Small intestine (tissue), 7 donors: ENCODE measurements at regions not wholly inside any gene's neighbourhood (a gene's known extent, or its start where the extent isn't known, plus 50 kb on each side); places are given as distances from the start of the nearest gene placed in this dataset.

Experiments used
- DNase-seq, 2 donors: peaks; one replicate each; pipeline versions ENCODE4 v3.0.0 to v3.0.0-alpha.2; 2013
- FAIRE-seq: peaks from 2 replicates; lab custom pipeline; 2012; peaks lifted over from hg19 to GRCh38; lab: Jason Lieb, UNC
- H3K27ac ChIP-seq, 3 donors: one replicate each; pipeline ENCODE4 v1.5.1; 2013; ENCODE audit warnings: low read length in 2 of 3, mild to moderate bottlenecking in 2 of 3, control low read depth in 1 of 3, inconsistent platforms in 1 of 3, low read depth in 1 of 3, moderate library complexity in 1 of 3
- H3K27me3 ChIP-seq, 3 donors: one replicate each; pipeline ENCODE4 v1.6.1; 2013; ENCODE audit warnings: low read length in 3 of 3, inconsistent platforms in 1 of 3; ENCODE audit not compliant: control insufficient read depth in 3 of 3, insufficient read depth in 3 of 3
- H3K36me3 ChIP-seq, 3 donors: one replicate each; pipeline ENCODE4 v1.6.1; 2013; ENCODE audit warnings: low read length in 3 of 3, inconsistent platforms in 1 of 3, low read depth in 1 of 3, mild to moderate bottlenecking in 1 of 3, moderate library complexity in 1 of 3; ENCODE audit not compliant: control insufficient read depth in 3 of 3, insufficient read depth in 2 of 3
- H3K4me1 ChIP-seq, 3 donors: one replicate each; pipeline ENCODE4 v1.6.1; 2013; ENCODE audit warnings: low read length in 2 of 3, inconsistent platforms in 1 of 3, low read depth in 1 of 3, mild to moderate bottlenecking in 1 of 3, moderate library complexity in 1 of 3; ENCODE audit not compliant: control insufficient read depth in 3 of 3, insufficient read depth in 2 of 3
- H3K4me3 ChIP-seq, 3 donors: one replicate each; pipeline ENCODE4 v1.5.1; 2013; ENCODE audit warnings: low read length in 3 of 3, control low read depth in 1 of 3, inconsistent platforms in 1 of 3, low read depth in 1 of 3, mild to moderate bottlenecking in 1 of 3, moderate library complexity in 1 of 3
- H3K9me3 ChIP-seq, 2 donors: one replicate each; pipeline ENCODE4 v1.6.1; 2013; ENCODE audit warnings: low read depth in 1 of 2, low read length in 1 of 2; ENCODE audit not compliant: control insufficient read depth in 2 of 2, insufficient read depth in 1 of 2
- WGBS, 3 donors: extraction: QIAGEN DNeasy Blood & Tissue Kit; methylation state at CpG; one replicate each; pipeline ENCODE4 v1.1.7; 2013; 5-methylcytosine and 5-hydroxymethylcytosine counted together
- donor health status: healthy with polysubstance abuse.
- donor health status: control.
- donor health status: control.
- donor health status: Bipolar disorder and iron deficiency.
- donor health status: healthy.

- H3K4me1 ChIP-seq, result no peaks in the 10 kb centered on the region
- peaks cover 0 to 5% of the 10 kb centered on the region in 2 donors for H3K9me3 ChIP-seq
- no peak for FAIRE-seq
- no peaks in the 10 kb centered on the region for H3K27me3 ChIP-seq
- no peak overlapping the region for H3K4me3 ChIP-seq
- no peaks in the 10 kb centered on the region for H3K36me3 ChIP-seq
- no peak overlapping the region for H3K27ac ChIP-seq
- WGBS, 3 donors, result 47 to 58% (median 51%) methylated on average over 2 of the region's 2 CpGs
- DNase-seq, result no peak
Measured at GRCh38 chr4:107392951-107393350, 327.1 kb downstream of the PAPSS1 start.

- WGBS, 3 donors, result 63 to 64% (median 64%) methylated on average over 3 of the region's 3 CpGs
Measured at GRCh38 chr4:107392380-107392779, 327.7 kb downstream of the PAPSS1 start.

GRCh38 chr4:107391630-107392028 is 328.4 kb downstream of the PAPSS1 start:
- Histone ChIP-seq H3K36me3 (no peaks in the 10 kb centered on the region), H3K9me3 (peaks cover 0 to 3% of the 10 kb centered on the region in 2 donors), H3K27ac (no peak overlapping the region), H3K4me1 (no peaks in the 10 kb centered on the region), H3K4me3 (no peak overlapping the region), H3K27me3 (no peaks in the 10 kb centered on the region)
- WGBS, 3 donors, result 77 to 86% (median 81%) methylated on average over 3 of the region's 3 CpGs
- FAIRE-seq, result no peak
- DNase-seq, result no peak

More at GRCh38 chr4:107392380-107392779, 327.7 kb downstream of the PAPSS1 start:
- no peaks in the 10 kb centered on the region for H3K36me3 ChIP-seq
- H3K27ac ChIP-seq, result no peak overlapping the region
- no peak overlapping the region for H3K4me3 ChIP-seq
- FAIRE-seq, result no peak
- no peak for DNase-seq
- no peaks in the 10 kb centered on the region for H3K4me1 ChIP-seq
- peaks cover 0 to 5% of the 10 kb centered on the region in 2 donors for H3K9me3 ChIP-seq
- H3K27me3 ChIP-seq, result no peaks in the 10 kb centered on the region

- Histone ChIP-seq H3K9me3 (no peaks in the 10 kb centered on the region), H3K36me3 (no peaks in the 10 kb centered on the region), H3K27ac (no peak overlapping the region), H3K27me3 (no peaks in the 10 kb centered on the region), H3K4me1 (no peaks in the 10 kb centered on the region), H3K4me3 (no peak overlapping the region)
- DNase-seq, result no peak
- FAIRE-seq, result no peak
- WGBS, 3 donors, result 73 to 90% (median 81%) methylated on average over 2 of the region's 2 CpGs
Measured at GRCh38 chr4:107391009-107391629, 328.9 kb downstream of the PAPSS1 start.

- H3K9me3 ChIP-seq, result no peaks in the 10 kb centered on the region
Measured at GRCh38 chr4:107389965-107390364, 330.1 kb downstream of the PAPSS1 start.

GRCh38 chr4:107388736-107389274 is 331.2 kb downstream of the PAPSS1 start:
- Histone ChIP-seq H3K36me3 (no peaks in the 10 kb centered on the region), H3K4me1 (no peaks in the 10 kb centered on the region), H3K9me3 (no peaks in the 10 kb centered on the region), H3K27me3 (no peaks in the 10 kb centered on the region), H3K4me3 (no peak overlapping the region), H3K27ac (no peak overlapping the region)
- WGBS, 3 donors, result 30 to 59% (median 48%) methylated on average over 3 of the region's 3 CpGs
- no peak for FAIRE-seq
- DNase-seq, result no peak

More at GRCh38 chr4:107389965-107390364, 330.1 kb downstream of the PAPSS1 start:
- no peaks in the 10 kb centered on the region for H3K27me3 ChIP-seq
- FAIRE-seq, result no peak
- no peaks in the 10 kb centered on the region for H3K4me1 ChIP-seq
- DNase-seq, result no peak
- no peaks in the 10 kb centered on the region for H3K36me3 ChIP-seq
- no peak overlapping the region for H3K4me3 ChIP-seq
- H3K27ac ChIP-seq, result no peak overlapping the region

GRCh38 chr4:107380836-107381438 is 339.1 kb downstream of the PAPSS1 start:
- WGBS, 3 donors, result 88 to 89% (median 88%) methylated on average over 20 of the region's 20 CpGs
- no peak for FAIRE-seq
- H3K36me3 ChIP-seq, result no peaks in the 10 kb centered on the region
- H3K4me3 ChIP-seq, result no peak overlapping the region
- DNase-seq, result no peak
- H3K27me3 ChIP-seq, result no peaks in the 10 kb centered on the region
- no peaks in the 10 kb centered on the region for H3K4me1 ChIP-seq
- peaks cover 0 to 4% of the 10 kb centered on the region in 2 donors for H3K9me3 ChIP-seq
- H3K27ac ChIP-seq, result no peak overlapping the region

GRCh38 chr4:107380190-107380589 is 339.8 kb downstream of the PAPSS1 start:
- no peak for FAIRE-seq
- H3K27ac ChIP-seq, result no peak overlapping the region
- H3K4me1 ChIP-seq, result no peaks in the 10 kb centered on the region
- no peaks in the 10 kb centered on the region for H3K36me3 ChIP-seq
- peaks cover 0 to 4% of the 10 kb centered on the region in 2 donors for H3K9me3 ChIP-seq
- H3K4me3 ChIP-seq, result no peak overlapping the region
- no peak for DNase-seq
- WGBS, 3 donors, result 90 to 93% (median 91%) methylated on average over 4 of the region's 4 CpGs
- H3K27me3 ChIP-seq, result no peaks in the 10 kb centered on the region
